SK-N-MC (cell line): ENCODE measurements at regions not wholly inside any gene's neighbourhood (a gene's known extent, or its start where the extent isn't known, plus 50 kb on each side); places are given as distances from the start of the nearest gene placed in this dataset.

Source experiments
- EZH2 ChIP-seq: fragments of 200-600 bp; sonication (generic); IDR thresholded peaks from one replicate; pipeline ENCODE4 v1.6.1; 2017; ENCODE audit warnings: antibody characterized with exemption
- POLR2AphosphoS5 ChIP-seq: IDR thresholded peaks from 2 replicates; pipeline ENCODE4 v1.6.1; 2012; ENCODE audit warnings: mild to moderate bottlenecking, low read depth, low read length, borderline replicate concordance

DNA sequence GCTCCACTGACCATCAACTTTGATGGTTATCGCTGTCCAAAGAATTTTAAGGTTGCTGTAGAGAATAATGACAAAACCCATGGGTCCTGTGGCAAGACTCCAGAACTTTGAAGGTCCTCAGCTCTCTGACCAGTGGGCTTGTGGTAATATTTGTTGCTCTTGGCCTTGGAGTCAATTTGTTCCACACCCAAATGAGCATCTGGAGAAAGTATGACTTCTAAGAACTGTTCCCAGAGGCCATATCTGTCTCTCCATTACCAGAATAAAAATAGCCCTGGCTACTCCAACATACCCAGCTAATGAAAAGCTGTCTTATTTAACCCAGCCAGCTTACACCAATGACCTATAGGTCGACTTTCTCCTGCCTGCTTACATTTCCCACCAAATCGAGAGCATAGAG is 466.4 kb downstream of the MEIS1 start:
- no peak for TF ChIP-seq EZH2
- no peak for TF ChIP-seq POLR2AphosphoS5
